SJCRH30 (cell line): ENCODE measurements at regions not wholly inside any gene's neighbourhood (a gene's known extent, or its start where the extent isn't known, plus 50 kb on each side); places are given as distances from the start of the nearest gene placed in this dataset.

Experiments used
- DNase-seq, 2 experiments: peaks; one replicate each; pipeline ENCODE4 v3.0.0-alpha.2; 2015 to 2020
- H3K27ac ChIP-seq: fragments of 250-450 bp; sonication (Bioruptor Pico); 2 replicates; pipeline ENCODE4 v1.5.1; 2020; ENCODE audit warnings: mild to moderate bottlenecking, moderate library complexity
- H3K27me3 ChIP-seq: fragments of 250-450 bp; sonication (Bioruptor Pico); 2 replicates; pipeline ENCODE4 v1.5.1; 2020; ENCODE audit warnings: mild to moderate bottlenecking, moderate library complexity
- H3K36me3 ChIP-seq: fragments of 250-450 bp; sonication (Bioruptor Pico); 2 replicates; pipeline ENCODE4 v1.5.1; 2020; ENCODE audit warnings: mild to moderate bottlenecking, moderate library complexity
- H3K4me1 ChIP-seq: fragments of 250-450 bp; sonication (Bioruptor Pico); 2 replicates; pipeline ENCODE4 v1.5.1; 2020; ENCODE audit warnings: mild to moderate bottlenecking, moderate library complexity
- H3K4me3 ChIP-seq: fragments of 250-450 bp; sonication (Bioruptor Pico); 2 replicates; pipeline ENCODE4 v1.5.1; 2020; ENCODE audit warnings: mild to moderate bottlenecking, moderate library complexity
- H3K9me3 ChIP-seq: fragments of 250-450 bp; sonication (Bioruptor Pico); replicated peaks from 2 replicates; pipeline ENCODE4 v1.5.1; 2020; ENCODE audit warnings: mild to moderate bottlenecking, moderate library complexity

DNA sequence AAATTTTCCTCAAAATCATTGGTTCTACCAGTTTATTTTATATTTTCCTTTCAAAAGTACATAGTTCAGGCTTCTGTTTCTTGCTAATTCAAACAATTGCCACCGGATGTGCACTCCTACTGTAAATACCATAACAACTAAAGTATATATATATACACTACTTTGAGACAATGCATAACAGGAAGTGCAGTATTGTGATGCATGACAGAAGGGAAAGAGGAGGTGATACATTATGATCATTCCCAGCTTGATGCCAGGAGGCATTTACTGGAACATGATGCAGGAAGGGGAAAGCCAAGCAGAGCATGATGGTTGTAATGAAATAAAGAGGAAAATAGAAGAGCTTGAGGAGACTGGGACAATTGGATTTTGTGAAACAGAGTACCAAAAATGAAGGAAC lies 215.2 kb upstream of the NT5C1B start:
- no peak overlapping the region for H3K4me3 ChIP-seq
- H3K4me1 ChIP-seq: no peaks in the 10 kb centered on the region
- no peak for DNase-seq
- peaks cover 11% of the 10 kb centered on the region; the same call in 1 of the 2 replicates for H3K27me3 ChIP-seq
- no peak overlapping the region for H3K27ac ChIP-seq
- no peaks in the 10 kb centered on the region for H3K9me3 ChIP-seq
- H3K36me3 ChIP-seq: no peaks in the 10 kb centered on the region

GRCh38 chr2:18803141-18803939 lies 214.0 kb upstream of the NT5C1B start:
- H3K9me3 ChIP-seq: no peaks in the 10 kb centered on the region
- DNase-seq: no peak
- no peaks in the 10 kb centered on the region for H3K4me1 ChIP-seq
- H3K27me3 ChIP-seq: peaks cover 11% of the 10 kb centered on the region; the same call in 1 of the 2 replicates
- H3K4me3 ChIP-seq: no peak overlapping the region
- no peak overlapping the region for H3K27ac ChIP-seq
- H3K36me3 ChIP-seq: no peaks in the 10 kb centered on the region

GRCh38 chr2:18800240-18800971 lies 211.0 kb upstream of the NT5C1B start:
- no peak overlapping the region for H3K4me3 ChIP-seq
- H3K36me3 ChIP-seq: no peaks in the 10 kb centered on the region
- no peak overlapping the region for H3K27ac ChIP-seq
- no peaks in the 10 kb centered on the region for H3K4me1 ChIP-seq
- 0 out of 2 replicates have a peak, but pooled peaks cover 6% of the 10 kb centered on the region for H3K27me3 ChIP-seq
- no peak for DNase-seq
- H3K9me3 ChIP-seq: no peaks in the 10 kb centered on the region

DNA sequence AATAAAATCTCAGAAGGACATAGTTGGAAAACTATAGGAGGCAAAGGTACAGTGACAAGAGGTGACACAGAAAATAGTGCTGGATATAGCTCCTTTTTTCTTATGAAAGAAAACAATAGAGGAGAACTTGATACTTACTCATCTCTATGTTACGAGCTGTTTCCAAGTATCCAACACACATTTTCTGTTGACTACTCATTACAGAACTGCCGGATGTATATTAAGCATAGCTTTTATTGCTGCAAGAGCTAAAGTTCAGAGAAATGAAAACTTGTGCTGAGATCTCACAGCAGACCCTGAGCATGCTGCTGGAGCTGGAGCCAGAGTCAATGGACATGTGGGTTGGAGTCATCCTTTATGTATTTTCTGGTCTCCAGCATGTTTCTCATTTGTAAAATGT lies 210.0 kb upstream of the NT5C1B start:
- Histone ChIP-seq H3K4me1 (no peaks in the 10 kb centered on the region), H3K4me3 (no peak overlapping the region), H3K27me3 (0 out of 2 replicates have a peak, but pooled peaks cover 6% of the 10 kb centered on the region), H3K9me3 (no peaks in the 10 kb centered on the region), H3K27ac (no peak overlapping the region), H3K36me3 (no peaks in the 10 kb centered on the region)
- no peak for DNase-seq

GRCh38 chr2:18797133-18797845 lies 207.9 kb upstream of the NT5C1B start:
- Histone ChIP-seq H3K9me3 (no peaks in the 10 kb centered on the region), H3K27me3 (no peaks in the 10 kb centered on the region), H3K27ac (no peak overlapping the region), H3K4me3 (no peak overlapping the region), H3K36me3 (no peaks in the 10 kb centered on the region), H3K4me1 (no peaks in the 10 kb centered on the region)
- no peak for DNase-seq

DNA sequence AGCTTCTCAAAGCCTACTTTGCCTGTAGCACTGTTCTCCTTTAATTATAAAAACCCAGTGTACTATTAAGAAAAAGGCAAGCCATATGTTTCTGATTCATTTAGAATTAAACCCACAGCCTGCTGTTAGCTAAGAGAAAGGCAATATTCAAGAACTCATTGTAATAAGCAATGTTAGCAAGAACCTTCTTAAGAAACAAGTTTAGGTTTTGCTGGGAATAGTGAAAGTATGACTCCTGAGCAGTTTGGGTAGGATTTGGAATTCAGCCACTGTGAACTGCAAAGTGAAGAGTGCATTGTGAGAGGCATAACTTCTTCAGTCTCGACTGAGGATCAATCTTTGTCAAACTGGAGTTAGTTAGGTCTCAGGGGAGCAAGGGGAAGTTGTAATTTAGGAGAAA lies 206.5 kb upstream of the NT5C1B start:
- no peak for DNase-seq
- Histone ChIP-seq H3K4me1 (no peaks in the 10 kb centered on the region), H3K4me3 (no peak overlapping the region), H3K27ac (no peak overlapping the region), H3K9me3 (no peaks in the 10 kb centered on the region), H3K36me3 (no peaks in the 10 kb centered on the region), H3K27me3 (no peaks in the 10 kb centered on the region)

DNA sequence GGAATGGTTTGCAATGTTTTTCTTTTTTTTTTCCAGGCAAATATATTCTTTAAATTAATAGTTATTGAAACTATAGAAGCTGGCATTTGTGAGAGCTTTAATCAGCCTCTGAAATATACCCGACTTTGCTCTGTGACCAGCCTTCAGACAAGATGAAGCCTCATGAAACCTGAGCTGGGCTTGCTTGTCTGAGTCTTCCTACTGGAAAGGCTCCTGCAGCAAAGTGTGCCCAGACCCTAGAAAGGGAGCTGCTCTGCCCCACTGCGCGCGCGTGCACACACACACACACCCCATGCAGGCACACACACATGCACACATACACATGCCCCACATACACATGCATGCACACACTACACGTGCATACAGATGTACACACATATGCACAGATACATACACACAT lies 203.3 kb upstream of the NT5C1B start:
- Histone ChIP-seq H3K9me3 (no peaks in the 10 kb centered on the region), H3K27me3 (no peaks in the 10 kb centered on the region)

DNA sequence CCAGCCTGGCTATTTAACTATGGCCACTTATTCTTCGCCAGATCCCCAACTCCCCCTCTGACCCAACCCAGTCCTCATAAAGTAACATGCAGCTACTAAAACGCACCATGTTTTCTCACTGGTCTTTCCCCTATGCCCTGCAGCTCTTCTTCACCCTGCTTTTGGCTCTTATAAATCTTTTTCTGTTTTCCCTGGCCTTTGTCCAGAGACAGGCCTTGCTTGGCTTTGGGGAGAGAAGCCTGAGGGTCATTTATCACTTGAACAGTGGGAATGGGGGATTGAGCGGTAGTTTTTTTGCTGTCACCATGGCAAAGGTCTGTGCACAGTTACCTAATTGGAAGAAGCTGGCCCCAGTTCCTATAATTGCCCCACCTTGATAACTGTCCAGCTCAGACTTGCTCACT lies 202.9 kb upstream of the NT5C1B start:
- no peaks in the 10 kb centered on the region for H3K36me3 ChIP-seq
- no peaks in the 10 kb centered on the region for H3K27me3 ChIP-seq
- no peak overlapping the region for H3K27ac ChIP-seq
- H3K4me3 ChIP-seq: no peak overlapping the region
- peaks cover 7% of the 10 kb centered on the region; the same call in 1 of the 2 replicates for H3K4me1 ChIP-seq
- no peaks in the 10 kb centered on the region for H3K9me3 ChIP-seq
- DNase-seq: no peak

More for the DNA sequence above, 203.3 kb upstream of the NT5C1B start:
- Histone ChIP-seq H3K27ac (no peak overlapping the region), H3K4me1 (peaks cover 7% of the 10 kb centered on the region; the same call in 1 of the 2 replicates), H3K36me3 (no peaks in the 10 kb centered on the region), H3K4me3 (no peak overlapping the region)
- DNase-seq: no peak

DNA sequence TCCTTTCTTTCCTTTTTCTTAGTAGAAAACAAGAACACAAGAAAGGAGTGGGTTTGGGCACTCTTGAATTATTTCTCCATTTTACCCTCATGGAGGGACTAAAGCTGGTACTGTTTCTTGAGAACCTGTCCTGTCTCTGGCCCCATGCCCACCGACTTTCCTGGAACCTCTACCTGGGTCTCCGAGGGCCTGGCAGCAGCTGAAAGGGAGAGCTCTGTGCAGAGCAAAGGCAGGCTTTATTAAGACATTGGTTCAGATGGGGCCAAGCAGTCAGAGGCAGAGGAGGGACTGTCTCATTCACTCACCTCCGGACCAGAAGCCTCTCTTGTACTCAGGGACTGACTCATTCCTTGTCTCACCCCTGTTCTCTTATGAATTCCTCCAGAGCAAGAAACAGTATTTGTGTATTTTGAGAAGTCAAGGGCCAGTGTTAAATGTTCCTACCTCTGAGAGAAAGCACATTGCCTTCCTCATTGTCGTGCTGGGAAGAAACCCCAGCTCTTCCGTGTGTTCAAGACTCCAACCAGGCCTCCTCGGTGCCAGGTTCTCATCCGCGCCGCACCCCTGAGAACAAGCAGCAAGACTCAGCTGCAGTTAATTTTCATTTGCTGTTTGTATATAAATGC lies 201.9 kb upstream of the NT5C1B start:
- Histone ChIP-seq H3K36me3 (no peaks in the 10 kb centered on the region), H3K27ac (no peak overlapping the region), H3K27me3 (no peaks in the 10 kb centered on the region), H3K9me3 (no peaks in the 10 kb centered on the region), H3K4me1 (peaks cover 7% of the 10 kb centered on the region; the same call in 1 of the 2 replicates), H3K4me3 (no peak overlapping the region)
- no peak for DNase-seq

- DNase-seq: no peak
- no peak overlapping the region for H3K4me3 ChIP-seq
- no peaks in the 10 kb centered on the region for H3K36me3 ChIP-seq
- no peaks in the 10 kb centered on the region for H3K9me3 ChIP-seq
- no peak overlapping the region for H3K27ac ChIP-seq
- H3K27me3 ChIP-seq: no peaks in the 10 kb centered on the region
- peaks cover 7% of the 10 kb centered on the region; the same call in 1 of the 2 replicates for H3K4me1 ChIP-seq
These were observed 201.3 kb upstream of the NT5C1B start for GRCh38 chr2:18790509-18791171.

DNA sequence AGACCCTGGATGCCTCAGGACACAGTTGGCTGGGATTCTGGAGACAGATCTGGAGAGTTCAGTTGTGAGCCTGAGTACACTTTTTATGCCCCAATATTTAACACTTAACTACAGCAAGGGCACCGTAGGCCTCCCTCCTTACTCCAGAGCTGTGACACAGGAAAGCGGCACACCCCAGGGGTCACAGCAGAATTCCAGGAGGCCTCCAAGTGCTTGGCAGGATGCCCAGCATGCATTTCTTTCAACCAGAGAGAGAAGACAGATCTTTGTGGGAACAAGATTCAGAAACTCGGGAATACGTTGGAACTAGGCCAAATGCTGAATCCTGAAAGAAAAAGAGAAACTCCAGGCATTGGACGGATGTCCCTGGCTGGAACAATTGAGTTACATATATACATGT lies 199.2 kb upstream of the NT5C1B start:
- peak; percentile 69 to 70 for DNase-seq
- no peak overlapping the region for H3K27ac ChIP-seq
- no peaks in the 10 kb centered on the region for H3K27me3 ChIP-seq
- H3K9me3 ChIP-seq: no peaks in the 10 kb centered on the region
- peaks cover 9% of the 10 kb centered on the region; the same call in 1 of the 2 replicates for H3K4me1 ChIP-seq
- no peaks in the 10 kb centered on the region for H3K36me3 ChIP-seq
- H3K4me3 ChIP-seq: no peak overlapping the region

GRCh38 chr2:18787726-18788125 lies 198.4 kb upstream of the NT5C1B start:
- Histone ChIP-seq H3K27ac (no peak overlapping the region), H3K36me3 (no peaks in the 10 kb centered on the region), H3K4me1 (peaks cover 9% of the 10 kb centered on the region; the same call in 1 of the 2 replicates), H3K9me3 (no peaks in the 10 kb centered on the region), H3K27me3 (no peaks in the 10 kb centered on the region), H3K4me3 (no peak overlapping the region)
- DNase-seq: no peak

GRCh38 chr2:18784245-18784644 lies 194.9 kb upstream of the NT5C1B start:
- H3K4me1 ChIP-seq: peaks cover 9% of the 10 kb centered on the region; the same call in 1 of the 2 replicates
- H3K36me3 ChIP-seq: no peaks in the 10 kb centered on the region
- H3K9me3 ChIP-seq: no peaks in the 10 kb centered on the region
- no peak for DNase-seq
- no peak overlapping the region for H3K27ac ChIP-seq
- H3K4me3 ChIP-seq: no peak overlapping the region
- H3K27me3 ChIP-seq: no peaks in the 10 kb centered on the region
